ENCODE measurements at regions not wholly inside any gene's neighbourhood (a gene's known extent, or its start where the extent isn't known, plus 50 kb on each side); places are given as distances from the start of the nearest gene placed in this dataset.

- intact Hi-C loops (cut with micrococcal nuclease) = loop anchor here (2.0 to 5.0 kb wide), 5 partner anchors 20 to 544 kb away; no protein-coding TSS in a partner anchor
- Mint-ChIP-seq H3K36me3 (ENCODE audit: low read depth) (peaks cover 12% of the 10 kb centered on the region), H3K27me3 (ENCODE audit: low read depth) (no peaks in the 10 kb centered on the region), H3K27ac (peak overlapping the region; percentile 52), H3K4me3 (ENCODE audit: low read depth) (no peak overlapping the region), H3K9me3 (peaks cover 4% of the 10 kb centered on the region), H3K4me1 (ENCODE audit: low read depth) (peaks cover 37% of the 10 kb centered on the region)
- no peak for DNase-seq (ENCODE audit: low spot score)
These were observed 133.2 kb downstream of the ADSS2 start for GRCh38 chr1:244318512-244318911.

GRCh38 chr1:244319283-244320132 lies 132.2 kb downstream of the ADSS2 start:
- Mint-ChIP-seq H3K27ac (peak overlapping the region; percentile 90), H3K4me1 (ENCODE audit: low read depth) (peaks cover 45% of the 10 kb centered on the region), H3K27me3 (ENCODE audit: low read depth) (no peaks in the 10 kb centered on the region), H3K36me3 (ENCODE audit: low read depth) (peaks cover 12% of the 10 kb centered on the region), H3K4me3 (ENCODE audit: low read depth) (peak overlapping the region; percentile 46), H3K9me3 (peaks cover 4% of the 10 kb centered on the region)
- peak; percentile 39 for DNase-seq (ENCODE audit: low spot score)
- intact Hi-C loops (cut with micrococcal nuclease) = loop anchor here (1.0 to 10.0 kb wide), 9 partner anchors 21 to 723 kb away; partner anchors contain the start of genes COX20 and DESI2

- Mint-ChIP-seq H3K9me3 (peaks cover 4% of the 10 kb centered on the region), H3K27ac (peak overlapping the region; percentile 22), H3K27me3 (ENCODE audit: low read depth) (no peaks in the 10 kb centered on the region), H3K4me1 (ENCODE audit: low read depth) (peaks cover 59% of the 10 kb centered on the region), H3K4me3 (ENCODE audit: low read depth) (no peak overlapping the region), H3K36me3 (ENCODE audit: low read depth) (peaks cover 12% of the 10 kb centered on the region)
- intact Hi-C loops (cut with micrococcal nuclease) = loop anchor here (2.0 to 10.0 kb wide), 3 partner anchors 19 to 513 kb away; partner anchors contain the start of genes COX20 and DESI2
- no peak for DNase-seq (ENCODE audit: low spot score)
These were observed 129.5 kb downstream of the ADSS2 start for GRCh38 chr1:244322181-244322580.

- intact Hi-C loops (cut with micrococcal nuclease) = loop anchor here (1.0 to 10.0 kb wide), 5 partner anchors 18 to 512 kb away; partner anchors contain the start of genes COX20 and DESI2
- Mint-ChIP-seq H3K27ac (peak overlapping the region; percentile 90), H3K9me3 (peaks cover 4% of the 10 kb centered on the region), H3K4me1 (ENCODE audit: low read depth) (peaks cover 59% of the 10 kb centered on the region), H3K36me3 (ENCODE audit: low read depth) (peaks cover 12% of the 10 kb centered on the region), H3K27me3 (ENCODE audit: low read depth) (no peaks in the 10 kb centered on the region), H3K4me3 (ENCODE audit: low read depth) (peak overlapping the region; percentile 31)
- peak; percentile 38 for DNase-seq (ENCODE audit: low spot score)
These were observed 128.8 kb downstream of the ADSS2 start for GRCh38 chr1:244322791-244323521.

- no peak for DNase-seq (ENCODE audit: low spot score)
- intact Hi-C loops (cut with micrococcal nuclease) = loop anchor here (5.0 to 10.0 kb wide), 2 partner anchors 328 to 510 kb away; partner anchors contain the start of genes COX20 and DESI2
- peaks cover 52% of the 10 kb centered on the region for H3K4me1 Mint-ChIP-seq (ENCODE audit: low read depth)
- no peaks in the 10 kb centered on the region for H3K27me3 Mint-ChIP-seq (ENCODE audit: low read depth)
- H3K9me3 Mint-ChIP-seq = peaks cover 12% of the 10 kb centered on the region
- H3K36me3 Mint-ChIP-seq (ENCODE audit: low read depth) = peaks cover 11% of the 10 kb centered on the region
- peak overlapping the region; percentile 82 for H3K27ac Mint-ChIP-seq
- H3K4me3 Mint-ChIP-seq (ENCODE audit: low read depth) = peak overlapping the region; percentile 50
These were observed 127.4 kb downstream of the ADSS2 start for GRCh38 chr1:244324176-244324883.

GRCh38 chr1:244325056-244325758 lies 126.5 kb downstream of the ADSS2 start:
- DNase-seq (ENCODE audit: low spot score) = no peak
- Mint-ChIP-seq H3K4me1 (ENCODE audit: low read depth) (peaks cover 44% of the 10 kb centered on the region), H3K36me3 (ENCODE audit: low read depth) (peaks cover 5% of the 10 kb centered on the region), H3K27ac (peak overlapping the region; percentile 82), H3K9me3 (peaks cover 12% of the 10 kb centered on the region), H3K4me3 (ENCODE audit: low read depth) (peak overlapping the region; percentile 50), H3K27me3 (ENCODE audit: low read depth) (no peaks in the 10 kb centered on the region)
- intact Hi-C loops (cut with micrococcal nuclease) = loop anchor here (10.0 kb wide), 1 partner anchor 510 kb away; the partner anchor contains the start of gene COX20

- intact Hi-C loops (cut with micrococcal nuclease) = loop anchor here (10.0 kb wide), 1 partner anchor 508 kb away; the partner anchor contains the start of gene COX20
- Mint-ChIP-seq H3K9me3 (peaks cover 12% of the 10 kb centered on the region), H3K27ac (no peak overlapping the region), H3K4me1 (ENCODE audit: low read depth) (peaks cover 39% of the 10 kb centered on the region), H3K27me3 (ENCODE audit: low read depth) (peaks cover 5% of the 10 kb centered on the region), H3K4me3 (ENCODE audit: low read depth) (no peak overlapping the region), H3K36me3 (ENCODE audit: low read depth) (peaks cover 5% of the 10 kb centered on the region)
- no peak for DNase-seq (ENCODE audit: low spot score)
These were observed 125.0 kb downstream of the ADSS2 start for GRCh38 chr1:244326757-244327156.

GRCh38 chr1:244327533-244327932 lies 124.2 kb downstream of the ADSS2 start:
- H3K9me3 Mint-ChIP-seq = peaks cover 12% of the 10 kb centered on the region
- DNase-seq (ENCODE audit: low spot score) = no peak
- H3K4me3 Mint-ChIP-seq (ENCODE audit: low read depth) = no peak overlapping the region
- intact Hi-C loops (cut with micrococcal nuclease) = loop anchor here (10.0 kb wide), 1 partner anchor 507 kb away; the partner anchor contains the start of gene COX20
- H3K36me3 Mint-ChIP-seq (ENCODE audit: low read depth) = peaks cover 3% of the 10 kb centered on the region
- H3K27ac Mint-ChIP-seq = no peak overlapping the region
- peaks cover 33% of the 10 kb centered on the region for H3K4me1 Mint-ChIP-seq (ENCODE audit: low read depth)
- H3K27me3 Mint-ChIP-seq (ENCODE audit: low read depth) = peaks cover 7% of the 10 kb centered on the region

- no peaks in the 10 kb centered on the region for H3K36me3 Mint-ChIP-seq (ENCODE audit: low read depth)
- peaks cover 16% of the 10 kb centered on the region for H3K27me3 Mint-ChIP-seq (ENCODE audit: low read depth)
- H3K4me3 Mint-ChIP-seq (ENCODE audit: low read depth) = no peak overlapping the region
- no peak for DNase-seq (ENCODE audit: low spot score)
- intact Hi-C loops (cut with micrococcal nuclease) = loop anchor here (10.0 kb wide), 1 partner anchor 506 kb away; the partner anchor contains the start of gene COX20
- peaks cover 8% of the 10 kb centered on the region for H3K9me3 Mint-ChIP-seq
- no peak overlapping the region for H3K27ac Mint-ChIP-seq
- H3K4me1 Mint-ChIP-seq (ENCODE audit: low read depth) = peaks cover 25% of the 10 kb centered on the region
These were observed 123.2 kb downstream of the ADSS2 start for GRCh38 chr1:244328476-244328875.

GRCh38 chr1:244329591-244330317 lies 122.0 kb downstream of the ADSS2 start:
- intact Hi-C loops (cut with micrococcal nuclease) = loop anchor here (10.0 kb wide), 1 partner anchor 505 kb away; the partner anchor contains the start of gene COX20
- peaks cover 23% of the 10 kb centered on the region for H3K27me3 Mint-ChIP-seq (ENCODE audit: low read depth)
- DNase-seq (ENCODE audit: low spot score) = no peak
- no peak overlapping the region for H3K4me3 Mint-ChIP-seq (ENCODE audit: low read depth)
- H3K9me3 Mint-ChIP-seq = peaks cover 8% of the 10 kb centered on the region
- peaks cover 14% of the 10 kb centered on the region for H3K4me1 Mint-ChIP-seq (ENCODE audit: low read depth)
- H3K36me3 Mint-ChIP-seq (ENCODE audit: low read depth) = no peaks in the 10 kb centered on the region
- no peak overlapping the region for H3K27ac Mint-ChIP-seq

- DNase-seq (ENCODE audit: low spot score) = no peak
- intact Hi-C loops (cut with micrococcal nuclease) = no loop called here
- H3K4me3 Mint-ChIP-seq (ENCODE audit: low read depth) = no peak overlapping the region
- peaks cover 10% of the 10 kb centered on the region for H3K4me1 Mint-ChIP-seq (ENCODE audit: low read depth)
- H3K36me3 Mint-ChIP-seq (ENCODE audit: low read depth) = no peaks in the 10 kb centered on the region
- H3K9me3 Mint-ChIP-seq = peaks cover 8% of the 10 kb centered on the region
- peaks cover 23% of the 10 kb centered on the region for H3K27me3 Mint-ChIP-seq (ENCODE audit: low read depth)
- no peak overlapping the region for H3K27ac Mint-ChIP-seq
These were observed 121.4 kb downstream of the ADSS2 start for GRCh38 chr1:244330318-244330625.
